KMS-11 (cell line): ENCODE measurements at regions not wholly inside any gene's neighbourhood (a gene's known extent, or its start where the extent isn't known, plus 50 kb on each side); places are given as distances from the start of the nearest gene placed in this dataset.
"Not testable (repeated sequence)": the region's sequence is repeated elsewhere in the genome, so short reads cannot be mapped to it uniquely, and the experiment has no call there.

ENCODE experiments used
- H2AFZ ChIP-seq: fragments of 200-600 bp; sonication (generic); 2 replicates; pipeline ENCODE4 v1.6.1; 2016; ENCODE audit warnings: antibody characterized with exemption, mixed run types, low read depth
- H3K27ac ChIP-seq: fragments of 200-600 bp; sonication (generic); 2 replicates; pipeline ENCODE4 v1.6.1; 2016; ENCODE audit warnings: mild to moderate bottlenecking, mixed run types
- H3K27me3 ChIP-seq: fragments of 200-600 bp; sonication (generic); 2 replicates; pipeline ENCODE4 v1.6.1; 2017; ENCODE audit warnings: mild to moderate bottlenecking, low read depth, mixed run types, moderate library complexity; ENCODE audit not compliant: insufficient read depth
- H3K36me3 ChIP-seq: fragments of 200-600 bp; sonication (generic); 2 replicates; pipeline ENCODE4 v1.6.1; 2017; ENCODE audit warnings: mild to moderate bottlenecking, mixed run types; ENCODE audit not compliant: insufficient read depth
- H3K4me1 ChIP-seq: fragments of 200-600 bp; sonication (generic); 2 replicates; pipeline ENCODE4 v1.6.1; 2016; ENCODE audit warnings: mild to moderate bottlenecking, low read depth, mixed run types; ENCODE audit not compliant: poor library complexity, severe bottlenecking
- H3K4me2 ChIP-seq: fragments of 200-600 bp; sonication (generic); 2 replicates; pipeline ENCODE4 v1.7.0; 2016; ENCODE audit warnings: mild to moderate bottlenecking, mixed run types
- H3K4me3 ChIP-seq: fragments of 200-600 bp; sonication (generic); IDR thresholded peaks from 2 replicates; pipeline ENCODE4 v1.6.1; 2017; ENCODE audit warnings: low read depth, low read length, mixed read lengths; ENCODE audit not compliant: insufficient read depth
- H3K79me2 ChIP-seq: fragments of 200-600 bp; sonication (generic); 2 replicates; pipeline ENCODE4 v1.6.1; 2016; ENCODE audit warnings: low read depth, mixed run types; ENCODE audit not compliant: insufficient read depth
- H3K9ac ChIP-seq: fragments of 200-600 bp; sonication (generic); 2 replicates; pipeline ENCODE4 v1.6.1; 2016; ENCODE audit warnings: mild to moderate bottlenecking, mixed run types
- H4K20me1 ChIP-seq: fragments of 200-600 bp; sonication (generic); 2 replicates; pipeline ENCODE4 v1.6.1; 2016; ENCODE audit warnings: mild to moderate bottlenecking, mixed run types; ENCODE audit not compliant: insufficient read depth
- CTCF ChIP-seq: fragments of 200-600 bp; sonication (generic); conservative IDR thresholded peaks from 2 replicates; pipeline ENCODE4 v1.6.1; 2017; ENCODE audit warnings: low read depth, mild to moderate bottlenecking, antibody characterized with exemption, low read length, moderate library complexity, mixed read lengths

GRCh38 chr20:47444584-47444983, 57.1 kb upstream of the NCOA3 start:
- Histone ChIP-seq H3K27ac (no peak overlapping the region), H3K79me2 (no peaks in the 10 kb centered on the region), H2AFZ (no peak overlapping the region), H4K20me1 (no peaks in the 10 kb centered on the region), H3K4me2 (no peak overlapping the region), H3K27me3 (no peaks in the 10 kb centered on the region), H3K9ac (no peak overlapping the region), H3K36me3 (no peaks in the 10 kb centered on the region), H3K4me3 (no peak overlapping the region), H3K4me1 (peaks cover 6% of the 10 kb centered on the region)
- no peak for TF ChIP-seq CTCF

GRCh38 chr20:47445291-47445690, 56.4 kb upstream of the NCOA3 start:
- H3K27me3 ChIP-seq, result no peaks in the 10 kb centered on the region
- no peak for TF ChIP-seq CTCF
- H3K4me1 ChIP-seq, result peaks cover 8% of the 10 kb centered on the region
- no peak overlapping the region for H3K4me3 ChIP-seq
- H3K79me2 ChIP-seq, result no peaks in the 10 kb centered on the region
- H2AFZ ChIP-seq, result no peak overlapping the region
- H3K9ac ChIP-seq, result no peak overlapping the region
- no peaks in the 10 kb centered on the region for H4K20me1 ChIP-seq
- H3K27ac ChIP-seq, result no peak overlapping the region
- H3K4me2 ChIP-seq, result no peak overlapping the region
- H3K36me3 ChIP-seq, result no peaks in the 10 kb centered on the region

- H4K20me1 ChIP-seq, H2AFZ ChIP-seq, H3K4me2 ChIP-seq, H3K79me2 ChIP-seq, H3K4me3 ChIP-seq, H3K27me3 ChIP-seq, H3K9ac ChIP-seq, H3K36me3 ChIP-seq, H3K27ac ChIP-seq: not testable (repeated sequence)
- H3K4me1 ChIP-seq, result peaks cover 15% of the 10 kb centered on the region
These were observed 54.1 kb upstream of the NCOA3 start for GRCh38 chr20:47447350-47448296.

- Histone ChIP-seq H3K79me2 (no peaks in the 10 kb centered on the region), H2AFZ (no peak overlapping the region), H3K4me3 (no peak overlapping the region), H3K27me3 (no peaks in the 10 kb centered on the region), H3K4me2 (no peak overlapping the region), H3K27ac (no peak overlapping the region), H4K20me1 (no peaks in the 10 kb centered on the region), H3K9ac (no peak overlapping the region), H3K4me1 (peaks cover 23% of the 10 kb centered on the region), H3K36me3 (no peaks in the 10 kb centered on the region)
- TF ChIP-seq CTCF, result no peak
These were observed 53.3 kb upstream of the NCOA3 start for GRCh38 chr20:47448429-47448828.

GRCh38 chr20:47451602-47451904, 50.1 kb upstream of the NCOA3 start:
- Histone ChIP-seq H2AFZ (no peak overlapping the region), H3K36me3 (no peaks in the 10 kb centered on the region)

More at GRCh38 chr20:47451602-47451904, 50.1 kb upstream of the NCOA3 start:
- Histone ChIP-seq H3K4me1 (peaks cover 41% of the 10 kb centered on the region), H3K4me2 (no peak overlapping the region), H3K27me3 (no peaks in the 10 kb centered on the region), H4K20me1 (no peaks in the 10 kb centered on the region), H3K4me3 (no peak overlapping the region), H3K27ac (no peak overlapping the region), H3K79me2 (no peaks in the 10 kb centered on the region), H3K9ac (no peak overlapping the region)
- TF ChIP-seq CTCF, result no peak
